ENCODE measurements at regions not wholly inside any gene's neighbourhood (a gene's known extent, or its start where the extent isn't known, plus 50 kb on each side); places are given as distances from the start of the nearest gene placed in this dataset.
A peak's percentile ranks its signal among the peaks of the same experiment; 100 is the strongest.

DNA sequence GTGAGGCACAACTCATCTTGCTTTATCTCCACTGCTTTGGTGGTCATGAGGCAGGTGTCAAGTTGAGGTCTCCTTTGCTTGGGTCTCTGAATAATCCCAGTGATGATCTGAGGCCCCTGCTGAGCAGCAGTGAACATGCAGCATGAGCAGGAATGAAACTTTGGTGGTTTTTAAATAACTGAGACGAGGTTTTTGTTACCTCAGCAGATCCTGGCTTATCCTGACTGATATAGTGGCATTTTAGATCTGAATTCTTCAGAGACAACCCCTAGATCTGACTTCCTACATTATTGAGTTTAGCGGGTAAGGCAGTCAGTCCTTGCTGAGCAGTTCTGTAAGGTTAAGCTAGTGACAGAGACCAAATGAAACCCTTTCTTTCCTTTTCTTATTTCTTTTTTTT is 230.4 kb downstream of the ARRDC4 start:
- no peak overlapping the region for H3K27ac ChIP-seq (ENCODE audit: low read depth, low read length)
- ChIA-PET POLR2A (no interaction called here), CTCF (no interaction called here)
- no peaks in the 10 kb centered on the region for H3K36me3 ChIP-seq (ENCODE audit: insufficient read depth, low read length)
- H3K4me3 ChIP-seq (ENCODE audit: low read length), result no peak overlapping the region
- H3K4me1 ChIP-seq (ENCODE audit: insufficient read depth, low read length), result no peaks in the 10 kb centered on the region
- no peak for DNase-seq
- Mint-ChIP-seq H3K9me3 (peaks cover 0 to 10% (median 0%) of the 10 kb centered on the region in 5 donors), H3K4me3 (no peak overlapping the region), H3K27ac (peak overlapping the region in 1 of 8 donors; percentile 43), H3K36me3 (no peaks in the 10 kb centered on the region), H3K27me3 (peaks cover 0 to 2% of the 10 kb centered on the region in 2 donors), H3K4me1 (no peaks in the 10 kb centered on the region)
- H3K9me3 ChIP-seq (ENCODE audit: low read length), result no peaks in the 10 kb centered on the region
- H3K27me3 ChIP-seq (ENCODE audit: insufficient read depth, low read length, poor library complexity, severe bottlenecking), result no peaks in the 10 kb centered on the region

DNA sequence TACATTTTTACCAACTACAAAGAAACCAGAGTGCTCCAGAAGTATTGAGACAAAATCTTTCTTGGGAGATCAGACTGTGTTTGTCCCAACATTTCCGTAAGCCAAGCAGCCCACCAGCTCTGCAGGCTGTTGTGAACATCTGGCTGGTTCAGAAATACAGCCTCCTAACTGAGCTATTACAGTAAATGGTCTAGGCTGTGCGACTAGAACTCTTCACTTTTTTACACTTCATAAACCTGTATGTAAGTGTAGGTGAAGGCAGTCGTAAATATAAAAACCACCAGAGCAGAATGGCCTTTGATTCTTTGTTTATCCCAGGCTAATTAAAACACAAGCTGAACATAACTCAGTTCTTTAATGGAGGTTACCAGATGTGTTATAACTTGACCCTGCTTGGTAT is 235.3 kb downstream of the ARRDC4 start:
- H3K9me3 ChIP-seq (ENCODE audit: low read length), result no peaks in the 10 kb centered on the region
- no peaks in the 10 kb centered on the region for H3K36me3 ChIP-seq (ENCODE audit: insufficient read depth, low read length)
- Mint-ChIP-seq H3K4me3 (no peak overlapping the region), H3K27ac (no peak overlapping the region), H3K9me3 (peaks cover 0 to 3% (median 0%) of the 10 kb centered on the region in 5 donors), H3K4me1 (no peaks in the 10 kb centered on the region), H3K36me3 (no peaks in the 10 kb centered on the region), H3K27me3 (no peaks in the 10 kb centered on the region)
- POLR2A ChIA-PET, result no interaction called here
- no peak overlapping the region for H3K4me3 ChIP-seq (ENCODE audit: low read length)
- H3K27me3 ChIP-seq (ENCODE audit: insufficient read depth, low read length, poor library complexity, severe bottlenecking), result no peaks in the 10 kb centered on the region
- DNase-seq, result no peak
- CTCF ChIA-PET, result no interaction called here
- no peaks in the 10 kb centered on the region for H3K4me1 ChIP-seq (ENCODE audit: insufficient read depth, low read length)
- no peak overlapping the region for H3K27ac ChIP-seq (ENCODE audit: low read depth, low read length)

DNA sequence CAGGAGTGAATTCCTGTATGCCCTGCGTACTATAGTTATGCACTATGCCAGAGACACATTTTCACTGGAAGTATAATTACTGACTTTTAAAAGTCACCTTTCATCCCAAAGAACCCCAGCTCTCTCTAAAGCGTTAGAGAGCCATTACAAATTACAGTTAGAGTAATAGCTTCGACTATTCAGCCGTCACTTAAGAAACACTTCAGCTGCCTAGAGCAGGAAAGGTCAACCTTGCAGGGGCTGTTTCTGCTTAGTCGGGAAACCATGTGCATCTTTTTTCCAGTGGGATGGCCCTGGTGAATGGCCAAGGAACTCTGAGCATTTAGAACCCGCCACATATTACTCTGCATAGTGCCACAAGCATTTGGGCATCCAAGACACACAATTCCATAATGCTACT is 235.9 kb downstream of the ARRDC4 start:
- Mint-ChIP-seq H3K27me3 (no peaks in the 10 kb centered on the region), H3K9me3 (peaks cover 0 to 3% (median 0%) of the 10 kb centered on the region in 5 donors), H3K36me3 (no peaks in the 10 kb centered on the region), H3K4me3 (no peak overlapping the region), H3K27ac (no peak overlapping the region), H3K4me1 (no peaks in the 10 kb centered on the region)
- H3K4me3 ChIP-seq (ENCODE audit: low read length), result no peak overlapping the region
- no peaks in the 10 kb centered on the region for H3K9me3 ChIP-seq (ENCODE audit: low read length)
- no peaks in the 10 kb centered on the region for H3K36me3 ChIP-seq (ENCODE audit: insufficient read depth, low read length)
- ChIA-PET POLR2A (no interaction called here), CTCF (no interaction called here)
- no peaks in the 10 kb centered on the region for H3K27me3 ChIP-seq (ENCODE audit: insufficient read depth, low read length, poor library complexity, severe bottlenecking)
- DNase-seq, result no peak
- no peak overlapping the region for H3K27ac ChIP-seq (ENCODE audit: low read depth, low read length)
- H3K4me1 ChIP-seq (ENCODE audit: insufficient read depth, low read length), result no peaks in the 10 kb centered on the region

DNA sequence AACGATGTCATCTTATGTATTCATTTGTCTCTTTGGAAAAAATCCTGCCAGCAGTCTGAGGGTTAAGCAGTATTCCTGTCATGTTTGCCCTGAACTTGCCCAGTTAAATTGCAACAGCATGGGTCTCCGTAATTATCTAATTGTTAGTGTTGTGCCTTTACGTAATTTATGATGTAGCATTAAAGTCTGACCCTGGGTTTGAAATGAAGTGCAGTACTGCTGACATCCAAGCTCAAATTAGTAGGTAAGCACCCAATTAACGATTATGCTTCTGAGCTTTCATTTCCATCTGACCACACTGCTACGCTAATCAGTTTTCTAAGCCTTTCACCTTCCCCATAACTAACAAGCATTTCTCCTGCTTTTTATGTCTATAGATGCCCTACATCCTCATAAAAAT is 241.8 kb downstream of the ARRDC4 start:
- ChIA-PET CTCF (no interaction called here), POLR2A (no interaction called here)
- Histone ChIP-seq H3K27ac (ENCODE audit: low read depth, low read length) (no peak overlapping the region), H3K4me3 (ENCODE audit: low read length) (no peak overlapping the region), H3K9me3 (ENCODE audit: low read length) (no peaks in the 10 kb centered on the region), H3K27me3 (ENCODE audit: insufficient read depth, low read length, poor library complexity, severe bottlenecking) (no peaks in the 10 kb centered on the region), H3K4me1 (ENCODE audit: insufficient read depth, low read length) (no peaks in the 10 kb centered on the region), H3K36me3 (ENCODE audit: insufficient read depth, low read length) (no peaks in the 10 kb centered on the region)
- Mint-ChIP-seq H3K4me1 (no peaks in the 10 kb centered on the region), H3K27ac (no peak overlapping the region), H3K9me3 (peaks cover 0 to 5% (median 0%) of the 10 kb centered on the region in 5 donors), H3K36me3 (no peaks in the 10 kb centered on the region), H3K4me3 (no peak overlapping the region), H3K27me3 (peaks cover 0 to 2% of the 10 kb centered on the region in 2 donors)
- DNase-seq, result no peak

DNA sequence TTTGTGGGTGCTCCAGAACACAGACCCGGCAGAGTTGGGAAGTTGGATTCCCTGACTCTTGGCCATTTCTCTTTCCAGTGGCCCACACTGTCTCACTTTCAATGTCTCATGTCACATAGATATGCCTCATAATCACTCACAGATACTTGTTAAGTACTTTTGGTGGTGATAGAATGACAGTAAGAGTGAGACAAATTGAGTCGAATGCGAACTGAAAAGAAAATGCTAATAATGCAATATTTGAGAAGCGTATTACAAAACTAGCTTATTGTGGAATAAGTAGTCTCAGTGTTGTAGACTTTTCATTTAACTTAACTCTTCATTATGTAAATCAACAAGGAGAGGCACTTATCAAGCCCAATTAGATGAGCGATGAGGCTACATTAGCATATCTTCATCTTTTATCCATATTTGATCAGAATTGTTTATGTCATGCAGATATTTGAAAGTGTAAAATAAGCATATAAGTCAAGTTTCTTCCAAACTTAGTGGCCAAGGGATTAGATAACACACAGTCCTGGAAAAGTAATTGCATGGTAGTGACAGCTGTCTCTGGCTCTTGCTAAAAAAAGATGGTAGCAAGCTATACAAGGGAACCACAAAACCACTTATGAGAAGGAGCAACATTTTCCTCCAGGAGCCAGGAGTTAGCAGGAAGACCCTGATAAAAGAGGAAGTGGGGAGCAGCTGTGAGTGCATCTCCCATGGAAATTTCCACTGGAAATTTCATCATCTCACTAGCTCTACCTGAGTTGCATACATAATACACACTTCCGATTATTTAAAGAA is 243.6 kb downstream of the ARRDC4 start:
- DNase-seq, result no peak
- no peaks in the 10 kb centered on the region for H3K4me1 ChIP-seq (ENCODE audit: insufficient read depth, low read length)
- no peaks in the 10 kb centered on the region for H3K27me3 ChIP-seq (ENCODE audit: insufficient read depth, low read length, poor library complexity, severe bottlenecking)
- no peak overlapping the region for H3K4me3 ChIP-seq (ENCODE audit: low read length)
- H3K9me3 ChIP-seq (ENCODE audit: low read length), result no peaks in the 10 kb centered on the region
- H3K4me3 Mint-ChIP-seq, result no peak overlapping the region
- H3K4me1 Mint-ChIP-seq, result no peaks in the 10 kb centered on the region
- no peaks in the 10 kb centered on the region for H3K36me3 ChIP-seq (ENCODE audit: insufficient read depth, low read length)
- ChIA-PET CTCF (no interaction called here), POLR2A (no interaction called here)
- peaks cover 0 to 2% of the 10 kb centered on the region in 2 donors for H3K27me3 Mint-ChIP-seq
- H3K9me3 Mint-ChIP-seq, result peaks cover 0 to 5% (median 0%) of the 10 kb centered on the region in 5 donors
- H3K36me3 Mint-ChIP-seq, result no peaks in the 10 kb centered on the region
- no peak overlapping the region for H3K27ac ChIP-seq (ENCODE audit: low read depth, low read length)
- no peak overlapping the region for H3K27ac Mint-ChIP-seq

DNA sequence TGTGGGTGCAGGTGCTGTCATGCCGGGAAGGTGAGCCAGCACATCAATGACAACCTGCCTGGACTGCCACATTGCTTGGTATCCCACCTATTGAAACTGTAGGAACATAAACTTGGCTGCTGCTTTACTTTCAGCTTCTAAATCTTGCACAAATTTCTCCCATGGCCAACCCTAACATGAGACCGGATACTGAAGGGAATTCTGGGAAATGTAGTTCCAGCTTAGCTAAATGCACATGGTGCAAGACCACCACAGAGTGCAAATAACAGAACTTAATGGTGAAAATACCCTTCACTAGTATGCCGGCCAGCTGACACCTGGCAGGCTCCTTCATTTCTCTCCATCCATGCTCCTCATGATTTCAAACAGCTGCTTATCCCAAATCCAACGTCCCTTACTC is 247.4 kb downstream of the ARRDC4 start:
- ChIA-PET POLR2A (no interaction called here), CTCF (no interaction called here)
- Histone ChIP-seq H3K4me3 (ENCODE audit: low read length) (no peak overlapping the region), H3K9me3 (ENCODE audit: low read length) (no peaks in the 10 kb centered on the region), H3K27me3 (ENCODE audit: insufficient read depth, low read length, poor library complexity, severe bottlenecking) (no peaks in the 10 kb centered on the region), H3K27ac (ENCODE audit: low read depth, low read length) (no peak overlapping the region), H3K36me3 (ENCODE audit: insufficient read depth, low read length) (no peaks in the 10 kb centered on the region), H3K4me1 (ENCODE audit: insufficient read depth, low read length) (no peaks in the 10 kb centered on the region)
- no peaks in the 10 kb centered on the region for H3K4me1 Mint-ChIP-seq
- no peaks in the 10 kb centered on the region for H3K36me3 Mint-ChIP-seq
- H3K27ac Mint-ChIP-seq, result no peak overlapping the region
- H3K9me3 Mint-ChIP-seq, result peaks cover 0 to 4% (median 0%) of the 10 kb centered on the region in 5 donors
- DNase-seq, result no peak
- no peak overlapping the region for H3K4me3 Mint-ChIP-seq
- H3K27me3 Mint-ChIP-seq, result peaks cover 0 to 2% of the 10 kb centered on the region in 2 donors

DNA sequence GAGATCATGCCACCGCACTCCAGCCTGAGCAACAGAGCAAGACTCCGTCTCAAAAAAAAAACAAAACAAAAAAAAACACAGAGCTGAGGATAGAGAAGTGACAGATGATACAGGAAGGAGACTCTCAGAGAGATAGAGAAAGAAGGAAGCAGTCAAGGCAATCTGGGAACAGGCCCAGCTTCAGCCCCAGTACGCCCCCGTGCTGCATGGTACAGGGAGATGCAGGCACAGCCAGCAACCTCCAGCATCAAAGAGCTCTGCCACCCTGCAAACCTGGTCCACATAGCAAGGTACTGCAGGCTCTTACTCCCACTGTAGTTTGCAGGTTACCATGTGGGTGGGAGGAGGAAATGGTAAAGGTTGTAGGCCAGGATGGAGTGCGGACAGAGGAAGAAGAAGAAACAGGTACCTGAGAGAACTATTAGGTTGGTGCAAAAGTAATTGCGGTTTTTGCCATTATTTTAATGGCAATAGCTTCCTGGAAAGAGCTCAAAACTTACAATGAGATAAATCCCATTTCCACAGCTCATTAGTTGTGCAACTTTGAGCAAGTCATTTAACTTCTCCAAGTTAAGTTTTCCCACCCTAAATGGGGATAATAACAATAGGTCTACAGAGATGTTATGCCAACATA is 253.0 kb downstream of the ARRDC4 start:
- no peaks in the 10 kb centered on the region for H3K36me3 ChIP-seq (ENCODE audit: insufficient read depth, low read length)
- no peak for DNase-seq
- no peaks in the 10 kb centered on the region for H3K4me1 ChIP-seq (ENCODE audit: insufficient read depth, low read length)
- no peaks in the 10 kb centered on the region for H3K36me3 Mint-ChIP-seq
- CTCF ChIA-PET, result no interaction called here
- H3K27ac ChIP-seq (ENCODE audit: low read depth, low read length), result no peak overlapping the region
- H3K9me3 ChIP-seq (ENCODE audit: low read length), result no peaks in the 10 kb centered on the region
- POLR2A ChIA-PET, result no interaction called here
- H3K27ac Mint-ChIP-seq, result no peak overlapping the region
- no peaks in the 10 kb centered on the region for H3K4me1 Mint-ChIP-seq
- H3K9me3 Mint-ChIP-seq, result peaks cover 0 to 9% (median 4%) of the 10 kb centered on the region in 5 donors
- H3K4me3 Mint-ChIP-seq, result no peak overlapping the region
- no peak overlapping the region for H3K4me3 ChIP-seq (ENCODE audit: low read length)
- no peaks in the 10 kb centered on the region for H3K27me3 ChIP-seq (ENCODE audit: insufficient read depth, low read length, poor library complexity, severe bottlenecking)
- peaks cover 0 to 1% of the 10 kb centered on the region in 2 donors for H3K27me3 Mint-ChIP-seq

DNA sequence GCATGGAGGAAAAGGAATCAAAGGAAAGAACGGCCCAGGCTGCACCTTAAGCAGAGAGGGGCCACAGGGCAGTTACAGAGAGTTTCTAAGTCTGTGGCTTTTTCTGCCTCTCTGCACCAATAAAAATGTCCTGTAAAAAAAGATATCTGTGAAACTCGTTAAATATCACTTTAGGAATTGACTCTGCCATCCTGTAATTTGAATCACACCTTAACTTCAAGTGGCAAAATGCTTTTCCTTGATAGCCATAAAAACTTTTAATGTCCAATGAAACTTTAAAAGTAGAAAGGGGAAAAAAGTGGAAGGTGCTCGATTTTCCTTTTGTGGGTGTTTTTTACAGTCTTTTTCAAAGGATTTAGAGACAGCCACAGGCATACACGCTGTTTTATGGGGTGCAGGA is 255.7 kb downstream of the ARRDC4 start:
- Histone ChIP-seq H3K36me3 (ENCODE audit: insufficient read depth, low read length) (no peaks in the 10 kb centered on the region), H3K27ac (ENCODE audit: low read depth, low read length) (no peak overlapping the region), H3K9me3 (ENCODE audit: low read length) (no peaks in the 10 kb centered on the region), H3K4me3 (ENCODE audit: low read length) (no peak overlapping the region), H3K27me3 (ENCODE audit: insufficient read depth, low read length, poor library complexity, severe bottlenecking) (no peaks in the 10 kb centered on the region), H3K4me1 (ENCODE audit: insufficient read depth, low read length) (no peaks in the 10 kb centered on the region)
- H3K4me1 Mint-ChIP-seq, result no peaks in the 10 kb centered on the region
- POLR2A ChIA-PET, result no interaction called here
- DNase-seq, result no peak
- H3K4me3 Mint-ChIP-seq, result no peak overlapping the region
- CTCF ChIA-PET, result no interaction called here
- H3K27ac Mint-ChIP-seq, result no peak overlapping the region
- H3K36me3 Mint-ChIP-seq, result no peaks in the 10 kb centered on the region
- H3K27me3 Mint-ChIP-seq, result peaks cover 0 to 1% of the 10 kb centered on the region in 2 donors
- peaks cover 0 to 14% (median 4%) of the 10 kb centered on the region in 5 donors for H3K9me3 Mint-ChIP-seq

All from CD8-positive, alpha-beta memory T cell (primary cell).